Spleen (tissue), 11 donors: ENCODE measurements at regions not wholly inside any gene's neighbourhood (a gene's known extent, or its start where the extent isn't known, plus 50 kb on each side); places are given as distances from the start of the nearest gene placed in this dataset.

ENCODE experiments used
- DNase-seq: peaks from one replicate; pipeline ENCODE4 v3.0.0-alpha.2; 2020
- H3K27ac ChIP-seq, 8 donors: fragments of 200-600 bp; sonication (generic) in 7 of 8; 1 replicate in 4 of 8; 2 replicates in 4 of 8; pipeline versions ENCODE4 v1.5.0 to v1.8.0; 2016 to 2021; ENCODE audit warnings: inconsistent platforms in 4 of 8, mild to moderate bottlenecking in 4 of 8, moderate library complexity in 1 of 8
- H3K27me3 ChIP-seq, 7 donors: fragments of 200-600 bp; sonication (generic) in 6 of 7; replicated peaks in 1 of 7; 1 replicate in 4 of 7; 2 replicates in 3 of 7; pipeline versions ENCODE4 v1.5.0 to v1.8.0; 2016 to 2021; ENCODE audit warnings: inconsistent platforms in 3 of 7, mild to moderate bottlenecking in 1 of 7
- H3K36me3 ChIP-seq, 6 donors: fragments of 200-600 bp; sonication (generic) in 5 of 6; 1 replicate in 4 of 6; 2 replicates in 2 of 6; pipeline versions ENCODE4 v1.5.0 to v1.8.0; 2016 to 2021; ENCODE audit warnings: inconsistent platforms in 2 of 6
- H3K4me1 ChIP-seq, 6 donors: fragments of 200-600 bp; sonication (generic) in 5 of 6; 1 replicate in 3 of 6; 2 replicates in 3 of 6; pipeline versions ENCODE4 v1.5.0 to v1.8.0; 2016 to 2021; ENCODE audit warnings: inconsistent platforms in 3 of 6
- H3K4me3 ChIP-seq, 8 donors: fragments of 200-600 bp; sonication (generic) in 7 of 8; 1 replicate in 4 of 8; 2 replicates in 4 of 8; pipeline versions ENCODE4 v1.5.0 to v1.8.0; 2016 to 2021; ENCODE audit warnings: inconsistent platforms in 4 of 8, mild to moderate bottlenecking in 4 of 8, moderate library complexity in 2 of 8
- H3K9me3 ChIP-seq, 8 donors: fragments of 200-600 bp; sonication (generic) in 7 of 8; 1 replicate in 4 of 8; 2 replicates in 4 of 8; pipeline versions ENCODE4 v1.5.0 to v1.8.0; 2016 to 2021; ENCODE audit warnings: inconsistent platforms in 4 of 8
- CTCF ChIP-seq, 11 experiments: fragments of 200-600 bp in 7 of 11; fragments of 450-650 bp in 4 of 11; sonication (generic) in 4 of 11; IDR thresholded peaks in 8 of 11; conservative IDR thresholded peaks in 3 of 11; 1 replicate in 7 of 11; 2 replicates in 4 of 11; pipeline versions ENCODE4 v1.4.0 to v1.8.0; 2016 to 2021; ENCODE audit warnings: antibody characterized with exemption in 11 of 11, inconsistent platforms in 4 of 11, mild to moderate bottlenecking in 1 of 11
- POLR2A ChIP-seq, 3 donors: fragments of 450-650 bp; IDR thresholded peaks; one replicate each; pipeline ENCODE4 v1.5.1; 2017; ENCODE audit warnings: antibody characterized with exemption in 3 of 3, mild to moderate bottlenecking in 1 of 3
- POLR2AphosphoS5 ChIP-seq, 3 donors: sonication (generic); formaldehyde crosslinking; IDR thresholded peaks; one replicate each; pipeline ENCODE4 v1.5.1; 2017; ENCODE audit warnings: antibody characterized with exemption in 3 of 3
- WGBS, 5 donors: extraction: QIAGEN DNeasy Blood & Tissue Kit in 3 of 5; methylation state at CpG; one replicate each; pipeline versions ENCODE4 v1.1.5 to v1.1.7; 2013 to 2018; 5-methylcytosine and 5-hydroxymethylcytosine counted together
- intact Hi-C: fragments of 100-400 bp; cut with DNase I; formaldehyde crosslinking; loops from one replicate; pipeline ENCODE4 v1.15.0; 2023; ENCODE audit warnings: low total_unique reads
- donor health status: healthy with polysubstance abuse.
- donor health status: DM: no; HTN: no; CAD: no; lungs with moderate emphysema.
- donor health status: DM: no; HTN: no; CAD: no.
- donor health status: Bipolar disorder and iron deficiency.
- donor health status: healthy.
- donor health status: DM: no; HTN: no; CAD: no.
- donor health status: DM: yes; HTN: yes; CAD: no.

GRCh38 chr12:19689226-19689625 is 249.9 kb downstream of the AEBP2 start:
- WGBS, 5 donors = 91 to 96% (median 95%) methylated on average over 17 of the region's 17 CpGs

GRCh38 chr12:19689801-19690472 is 250.6 kb downstream of the AEBP2 start:
- Histone ChIP-seq H3K27ac (no peak overlapping the region), H3K36me3 (no peaks in the 10 kb centered on the region), H3K4me1 (peaks cover 0 to 5% (median 3%) of the 10 kb centered on the region in 6 donors), H3K27me3 (no peaks in the 10 kb centered on the region), H3K9me3 (no peaks in the 10 kb centered on the region), H3K4me3 (no peak overlapping the region)
- 92 to 97% (median 95%) methylated on average over 9 of the region's 9 CpGs for WGBS, 5 donors
- DNase-seq = no peak
- no peak for TF ChIP-seq CTCF (IDR thresholded peaks at IDR 0.05 in 8 of 11, conservative IDR thresholded peaks at IDR 0.05 in 3 of 11)
- TF ChIP-seq POLR2AphosphoS5 (IDR thresholded peaks at IDR 0.05) = no peak
- no peak for TF ChIP-seq POLR2A (IDR thresholded peaks at IDR 0.05)
- intact Hi-C loops = no loop called here

More at GRCh38 chr12:19689226-19689625, 249.9 kb downstream of the AEBP2 start:
- H3K27ac ChIP-seq = no peak overlapping the region
- TF ChIP-seq CTCF (IDR thresholded peaks at IDR 0.05 in 8 of 11, conservative IDR thresholded peaks at IDR 0.05 in 3 of 11) = no peak
- TF ChIP-seq POLR2A (IDR thresholded peaks at IDR 0.05) = no peak
- TF ChIP-seq POLR2AphosphoS5 (IDR thresholded peaks at IDR 0.05) = no peak
- H3K4me1 ChIP-seq = peaks cover 0 to under 1% (median 0%) of the 10 kb centered on the region in 6 donors
- H3K4me3 ChIP-seq = no peak overlapping the region
- intact Hi-C loops = no loop called here
- H3K9me3 ChIP-seq = no peaks in the 10 kb centered on the region
- no peaks in the 10 kb centered on the region for H3K36me3 ChIP-seq
- no peak for DNase-seq
- no peaks in the 10 kb centered on the region for H3K27me3 ChIP-seq

GRCh38 chr12:19692091-19692490 is 252.8 kb downstream of the AEBP2 start:
- TF ChIP-seq CTCF (IDR thresholded peaks at IDR 0.05 in 8 of 11, conservative IDR thresholded peaks at IDR 0.05 in 3 of 11) (no peak), POLR2A (IDR thresholded peaks at IDR 0.05) (no peak), POLR2AphosphoS5 (IDR thresholded peaks at IDR 0.05) (no peak)
- no peak overlapping the region for H3K27ac ChIP-seq
- intact Hi-C loops = no loop called here
- H3K9me3 ChIP-seq = no peaks in the 10 kb centered on the region
- DNase-seq = no peak
- H3K27me3 ChIP-seq = no peaks in the 10 kb centered on the region
- 69 to 89% (median 80%) methylated on average over 4 of the region's 4 CpGs for WGBS, 5 donors
- peaks cover 0 to 12% (median 7%) of the 10 kb centered on the region in 6 donors for H3K4me1 ChIP-seq
- no peaks in the 10 kb centered on the region for H3K36me3 ChIP-seq
- H3K4me3 ChIP-seq = no peak overlapping the region

- H3K27ac ChIP-seq = no peak overlapping the region
- TF ChIP-seq POLR2A (IDR thresholded peaks at IDR 0.05) (no peak), CTCF (IDR thresholded peaks at IDR 0.05 in 8 of 11, conservative IDR thresholded peaks at IDR 0.05 in 3 of 11) (no peak), POLR2AphosphoS5 (IDR thresholded peaks at IDR 0.05) (no peak)
- H3K9me3 ChIP-seq = no peaks in the 10 kb centered on the region
- peaks cover 0 to 12% (median 7%) of the 10 kb centered on the region in 6 donors for H3K4me1 ChIP-seq
- H3K27me3 ChIP-seq = no peaks in the 10 kb centered on the region
- no peak for DNase-seq
- 75 to 90% (median 87%) methylated on average over 1 of the region's 1 CpG for whole genome bisulfite sequencing, 5 donors
- no peak overlapping the region for H3K4me3 ChIP-seq
- intact Hi-C loops = no loop called here
- H3K36me3 ChIP-seq = no peaks in the 10 kb centered on the region
These were observed 253.3 kb downstream of the AEBP2 start for GRCh38 chr12:19692566-19692965.
